Breast epithelium (tissue), 3 donors: ENCODE measurements at regions not wholly inside any gene's neighbourhood (a gene's known extent, or its start where the extent isn't known, plus 50 kb on each side); places are given as distances from the start of the nearest gene placed in this dataset.

Source experiments
- POLR2A ChIP-seq: fragments of 450-650 bp; IDR thresholded peaks from one replicate; pipeline ENCODE4 v1.6.1; 2016; ENCODE audit warnings: antibody characterized with exemption, mild to moderate bottlenecking, moderate library complexity
- POLR2AphosphoS5 ChIP-seq, 3 donors: sonication (generic); formaldehyde crosslinking; IDR thresholded peaks; one replicate each; pipeline ENCODE4 v1.6.1; 2017; ENCODE audit warnings: antibody characterized with exemption in 3 of 3
- TF ChIP-seq, protein P1 (sequence below), 3 donors: fragments of 450-650 bp; IDR thresholded peaks; one replicate each; pipeline ENCODE4 v1.5.1; 2016 to 2017; ENCODE audit warnings: antibody characterized with exemption in 3 of 3, mild to moderate bottlenecking in 3 of 3, moderate library complexity in 3 of 3

DNA sequence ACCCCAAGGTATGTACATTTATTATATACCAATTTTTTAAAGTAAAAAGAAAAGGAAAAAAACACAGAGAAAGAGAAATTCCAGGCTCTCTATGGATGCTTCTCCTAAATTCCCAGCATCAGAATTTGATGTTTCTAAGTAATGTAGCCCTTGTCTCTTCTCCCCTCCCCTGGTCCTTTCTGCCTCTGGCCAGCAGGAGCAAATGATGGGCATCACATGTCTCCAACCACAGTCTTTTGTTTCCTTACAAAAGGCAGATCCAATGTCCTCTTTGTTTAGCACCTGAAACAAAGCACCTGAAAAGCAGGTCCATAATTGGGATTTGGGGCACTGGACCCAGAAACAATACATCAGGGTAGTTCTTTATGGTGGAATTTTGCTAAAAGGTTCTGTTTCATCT is 50.4 kb upstream of the APC start:
- TF ChIP-seq, protein P1, sequence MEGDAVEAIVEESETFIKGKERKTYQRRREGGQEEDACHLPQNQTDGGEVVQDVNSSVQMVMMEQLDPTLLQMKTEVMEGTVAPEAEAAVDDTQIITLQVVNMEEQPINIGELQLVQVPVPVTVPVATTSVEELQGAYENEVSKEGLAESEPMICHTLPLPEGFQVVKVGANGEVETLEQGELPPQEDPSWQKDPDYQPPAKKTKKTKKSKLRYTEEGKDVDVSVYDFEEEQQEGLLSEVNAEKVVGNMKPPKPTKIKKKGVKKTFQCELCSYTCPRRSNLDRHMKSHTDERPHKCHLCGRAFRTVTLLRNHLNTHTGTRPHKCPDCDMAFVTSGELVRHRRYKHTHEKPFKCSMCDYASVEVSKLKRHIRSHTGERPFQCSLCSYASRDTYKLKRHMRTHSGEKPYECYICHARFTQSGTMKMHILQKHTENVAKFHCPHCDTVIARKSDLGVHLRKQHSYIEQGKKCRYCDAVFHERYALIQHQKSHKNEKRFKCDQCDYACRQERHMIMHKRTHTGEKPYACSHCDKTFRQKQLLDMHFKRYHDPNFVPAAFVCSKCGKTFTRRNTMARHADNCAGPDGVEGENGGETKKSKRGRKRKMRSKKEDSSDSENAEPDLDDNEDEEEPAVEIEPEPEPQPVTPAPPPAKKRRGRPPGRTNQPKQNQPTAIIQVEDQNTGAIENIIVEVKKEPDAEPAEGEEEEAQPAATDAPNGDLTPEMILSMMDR (IDR thresholded peaks at IDR 0.05), result no peak
- TF ChIP-seq POLR2A (no peak), POLR2AphosphoS5 (IDR thresholded peaks at IDR 0.05) (no peak)
